Stimulated activated CD4-positive, alpha-beta T cell treated with anti-CD3 and anti-CD28 coated beads, Interleukin-4, amount 100 ng/mL, for 48 hours (primary cell): ENCODE measurements at regions not wholly inside any gene's neighbourhood (a gene's known extent, or its start where the extent isn't known, plus 50 kb on each side); places are given as distances from the start of the nearest gene placed in this dataset.

Experiments
- DNase-seq, 2 donors: peaks; one replicate each; pipeline ENCODE4 v3.0.0-alpha.2; 2020; ENCODE audit warnings: low read depth in 2 of 2

DNA sequence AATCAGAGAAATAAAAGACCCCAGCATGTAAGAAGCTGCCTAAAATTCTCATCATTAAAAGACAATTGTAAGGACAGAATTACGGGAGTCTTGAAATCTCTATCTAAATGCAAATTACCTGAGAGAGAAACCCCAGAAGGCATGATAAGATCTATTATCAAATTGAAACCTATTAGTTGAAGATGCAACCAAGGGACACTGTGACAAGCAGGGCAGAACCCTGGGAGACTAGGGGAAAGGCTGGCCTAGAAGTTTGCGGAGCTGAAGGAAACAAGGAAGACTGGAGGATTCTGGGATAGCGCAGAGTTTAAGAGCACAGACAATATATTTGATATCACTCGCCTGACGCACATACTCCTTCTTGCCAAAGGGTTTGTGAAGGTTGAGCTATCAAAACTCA, 319.5 kb upstream of the CHAC2 start:
- DNase-seq: no peak

GRCh38 chr2:53445383-53446070, 322.1 kb upstream of the CHAC2 start:
- DNase-seq: no peak

GRCh38 chr2:53442783-53443182, 324.8 kb upstream of the CHAC2 start:
- DNase-seq: no peak

DNA sequence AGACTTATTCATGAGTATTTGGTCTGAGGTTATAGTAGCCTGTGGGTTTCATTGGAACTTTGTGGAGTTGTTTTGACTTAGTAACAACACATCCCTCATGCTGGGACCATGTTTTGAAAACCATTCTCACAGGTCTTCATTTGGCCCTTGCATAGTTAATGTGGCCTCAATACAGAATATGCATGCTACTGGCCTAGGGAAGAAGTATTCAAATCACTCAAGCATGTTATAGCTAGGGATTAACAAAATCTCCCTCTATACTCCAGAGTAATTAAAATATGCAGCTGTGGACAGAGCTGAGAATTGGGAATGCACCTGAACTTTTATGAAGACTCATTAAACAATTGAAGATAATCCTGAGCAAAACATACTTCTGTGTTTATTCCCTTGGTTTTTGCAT, 325.5 kb upstream of the CHAC2 start:
- no peak for DNase-seq

- DNase-seq: no peak
These were observed 328.9 kb upstream of the CHAC2 start for GRCh38 chr2:53438692-53439091.

GRCh38 chr2:53438100-53438499, 329.5 kb upstream of the CHAC2 start:
- no peak for DNase-seq

- DNase-seq: no peak
These were observed 330.2 kb upstream of the CHAC2 start for GRCh38 chr2:53437371-53437770.

DNA sequence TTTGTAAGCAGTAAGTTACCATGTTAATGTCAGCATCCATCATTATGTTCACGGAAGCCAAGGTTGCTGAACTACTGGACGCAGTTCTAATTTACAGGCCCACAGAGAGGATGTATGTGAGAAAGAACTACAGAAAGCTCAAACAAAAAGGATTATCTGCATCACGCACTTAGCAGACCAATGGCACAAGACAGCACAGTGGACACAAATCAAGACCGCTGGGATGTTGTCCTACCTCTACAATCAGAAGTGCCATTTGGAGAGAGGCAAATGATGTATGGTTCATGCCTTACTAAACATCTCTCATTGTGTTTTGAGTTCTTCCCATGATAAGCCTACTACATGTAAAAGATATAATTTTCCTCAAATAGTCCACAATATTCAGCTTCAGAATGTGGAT, 330.7 kb upstream of the CHAC2 start:
- no peak for DNase-seq

GRCh38 chr2:53435610-53436009, 332.0 kb upstream of the CHAC2 start:
- no peak for DNase-seq

- DNase-seq: no peak
These were observed 333.1 kb upstream of the CHAC2 start for GRCh38 chr2:53434466-53434865.

- no peak for DNase-seq
These were observed 334.7 kb upstream of the CHAC2 start for GRCh38 chr2:53432936-53433335.

GRCh38 chr2:53429901-53430300, 337.7 kb upstream of the CHAC2 start:
- no peak for DNase-seq

DNA sequence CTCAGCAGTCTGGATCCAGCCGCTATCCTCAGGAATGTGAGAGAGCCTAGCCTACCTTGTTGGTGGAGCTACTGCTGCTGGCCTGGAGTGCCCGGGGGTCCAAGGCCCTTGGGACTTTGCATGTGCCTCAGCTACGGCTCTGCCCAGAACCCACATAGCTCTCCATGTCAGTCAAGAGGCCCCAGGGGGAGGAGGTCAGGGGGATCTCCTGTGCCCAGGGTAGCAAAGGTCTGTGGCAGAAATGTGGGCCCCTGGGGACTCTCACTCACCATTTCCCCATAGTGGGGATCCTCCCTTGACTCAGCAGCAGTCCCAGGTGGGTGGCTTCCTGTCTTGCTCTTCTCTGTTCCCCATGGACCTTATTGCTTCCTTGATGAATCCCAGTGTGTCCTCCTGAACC, 342.7 kb upstream of the CHAC2 start:
- DNase-seq: no peak

GRCh38 chr2:53423465-53423864, 344.1 kb upstream of the CHAC2 start:
- DNase-seq: no peak

GRCh38 chr2:53422979-53423378, 344.6 kb upstream of the CHAC2 start:
- no peak for DNase-seq

GRCh38 chr2:53417385-53417784, 350.2 kb upstream of the CHAC2 start:
- no peak for DNase-seq

DNA sequence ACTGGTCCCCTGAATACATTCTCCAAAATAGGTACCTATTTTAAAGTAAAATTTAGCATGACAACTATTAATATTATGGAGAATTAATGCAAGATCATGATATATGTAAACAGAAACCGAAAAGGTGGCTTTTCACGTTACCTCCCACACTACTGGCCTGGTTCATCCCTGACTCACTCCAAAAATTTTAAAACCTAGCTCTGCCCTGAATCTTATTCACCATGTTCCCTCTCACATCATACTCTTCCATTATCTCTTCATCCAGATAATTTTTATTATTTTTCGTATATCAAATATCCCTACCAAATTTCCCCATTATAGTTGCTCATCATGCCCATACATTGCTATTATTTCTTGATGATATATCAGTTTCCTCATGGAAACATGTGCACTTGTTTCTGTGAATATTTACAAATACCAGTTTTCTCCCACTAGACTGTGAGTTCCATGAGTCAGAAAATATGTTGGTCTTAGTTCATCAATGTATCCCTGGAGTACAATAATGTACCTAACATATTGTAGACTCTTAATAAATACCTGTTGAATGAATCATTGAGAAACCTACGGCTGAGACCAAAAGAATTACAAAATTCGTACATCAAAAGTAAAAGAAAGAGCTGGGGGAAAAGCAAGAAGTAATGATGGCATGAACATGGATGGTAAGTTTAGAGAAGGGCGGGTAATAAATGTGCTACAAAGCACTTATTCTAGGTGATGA, 360.1 kb upstream of the CHAC2 start:
- no peak for DNase-seq

- DNase-seq: no peak
These were observed 363.7 kb upstream of the CHAC2 start for GRCh38 chr2:53403792-53404413.

- no peak for DNase-seq
These were observed 370.5 kb upstream of the CHAC2 start for GRCh38 chr2:53397085-53397484.

DNA sequence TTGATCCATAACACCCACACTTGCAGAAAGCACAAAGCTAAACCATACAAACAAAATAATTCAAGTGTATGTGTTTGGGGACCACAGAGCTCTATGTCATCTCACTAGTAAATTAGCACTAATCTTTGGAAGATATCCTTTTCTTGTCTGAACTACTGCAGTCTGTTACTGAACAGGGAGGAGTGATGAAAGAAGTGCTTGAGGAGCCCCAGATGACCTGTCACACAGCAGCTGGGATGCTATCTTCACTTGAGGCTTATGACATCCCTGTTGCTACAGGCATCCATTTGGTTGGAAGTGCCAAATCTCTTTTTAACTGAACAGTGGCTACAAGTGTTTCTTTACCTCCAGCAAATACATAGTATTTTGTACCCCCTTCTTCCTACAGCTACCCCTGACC, 386.3 kb upstream of the CHAC2 start:
- no peak for DNase-seq

DNA sequence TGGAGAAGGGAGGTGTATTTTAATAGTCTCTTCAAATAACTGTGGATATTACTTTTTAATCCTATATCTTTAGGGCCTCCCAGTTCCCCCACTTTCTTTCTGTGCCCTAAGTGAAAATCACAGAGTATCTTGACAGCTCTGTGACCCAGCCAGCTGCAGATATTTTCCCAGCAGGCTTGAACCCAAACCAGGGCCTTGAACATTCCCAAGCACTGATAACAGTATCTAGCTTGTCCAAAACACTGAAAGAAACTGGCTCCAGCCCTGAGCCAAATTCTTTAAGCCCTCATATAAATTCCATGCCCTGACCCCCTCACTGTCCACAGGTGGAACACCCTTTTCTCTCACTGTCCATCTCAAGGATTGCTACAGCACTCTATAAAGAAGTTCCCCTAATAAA, 388.1 kb upstream of the CHAC2 start:
- DNase-seq: no peak

DNA sequence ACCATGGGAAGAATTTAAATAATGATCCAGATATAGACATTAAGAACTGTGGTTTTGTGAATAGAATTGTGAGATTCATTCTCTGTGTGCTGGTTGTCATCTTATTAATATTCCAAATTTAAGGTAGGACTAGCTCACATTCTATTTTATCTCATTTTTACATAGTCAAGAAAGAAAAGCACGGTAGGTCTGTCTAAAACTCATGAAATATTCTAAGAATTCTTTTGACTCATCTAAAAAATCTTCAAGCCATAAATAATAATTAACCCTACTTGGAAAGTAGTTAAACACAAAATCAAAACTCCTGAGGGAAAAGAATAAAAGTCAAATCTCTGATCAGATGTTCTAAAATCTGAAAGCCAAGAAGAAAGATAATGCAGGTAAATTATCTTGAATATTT, 388.8 kb upstream of the CHAC2 start:
- no peak for DNase-seq

DNA sequence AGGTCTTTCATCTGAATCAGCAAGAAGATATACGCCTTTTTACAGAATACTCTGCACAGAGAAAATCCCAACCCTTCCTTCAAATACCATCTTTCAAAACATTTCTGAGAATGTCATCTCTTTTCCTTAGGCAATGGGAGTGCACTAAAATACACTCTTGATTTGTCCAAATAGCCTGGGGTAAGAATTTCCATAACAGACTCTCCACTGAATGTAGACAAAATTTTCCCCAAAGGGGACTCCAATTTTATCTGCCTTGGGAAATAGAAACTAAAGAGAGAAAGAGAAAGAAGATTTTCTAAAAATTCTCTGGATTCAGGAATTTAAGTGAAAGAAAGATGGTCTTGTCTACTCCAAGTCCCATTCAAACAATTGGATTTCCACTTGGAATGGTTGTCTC, 394.5 kb upstream of the CHAC2 start:
- no peak for DNase-seq
